ENCODE measurements at regions not wholly inside any gene's neighbourhood (a gene's known extent, or its start where the extent isn't known, plus 50 kb on each side); places are given as distances from the start of the nearest gene placed in this dataset.

DNA sequence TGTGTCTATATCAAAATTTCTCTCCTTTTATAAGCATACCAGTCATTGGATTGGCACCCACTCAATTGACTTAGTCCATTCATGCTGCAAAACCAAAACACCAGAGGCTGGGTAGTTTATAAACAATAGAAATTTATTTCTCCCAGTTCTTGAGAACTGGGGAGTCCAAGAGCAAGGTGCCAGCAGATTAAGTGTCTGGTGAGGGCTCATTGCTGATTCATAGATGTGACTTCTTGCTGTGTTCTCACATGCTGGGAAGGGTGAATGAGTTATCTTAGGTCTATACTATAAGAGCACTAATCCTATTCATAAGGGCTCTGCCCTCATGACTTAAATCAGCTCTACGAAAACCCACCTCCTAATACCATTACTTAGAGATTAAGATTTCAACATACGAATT is 501.4 kb downstream of the EPM2A start:
- Histone ChIP-seq H3K56ac (ENCODE audit: insufficient read length, low read depth, low read length) (no peak overlapping the region), H2BK12ac (ENCODE audit: insufficient read length, low read depth, low read length) (no peak overlapping the region), H3K4me2 (ENCODE audit: insufficient read depth, insufficient read length, low read length) (no peak overlapping the region), H4K8ac (replicated peaks; ENCODE audit: insufficient read length, low read depth, low read length) (no peak overlapping the region), H3K79me2 (ENCODE audit: insufficient read depth, low read length) (no peaks in the 10 kb centered on the region), H2BK15ac (ENCODE audit: low read depth, low read length) (no peak overlapping the region), H3K79me1 (ENCODE audit: insufficient read depth, low read depth, low read length, poor library complexity, severe bottlenecking) (no peaks in the 10 kb centered on the region), H3K27me3 (ENCODE audit: insufficient read depth, low read length) (no peaks in the 10 kb centered on the region), H2AK5ac (ENCODE audit: insufficient read length, low read length) (no peak overlapping the region), H3K18ac (ENCODE audit: insufficient read length, low read depth, low read length) (no peak overlapping the region), H2BK20ac (ENCODE audit: low read depth, low read length, poor library complexity, severe bottlenecking) (no peak overlapping the region), H3K4me1 (ENCODE audit: insufficient read depth, low read length) (no peaks in the 10 kb centered on the region), H4K5ac (ENCODE audit: insufficient read length, low read depth, low read length) (no peak overlapping the region), H3K4ac (ENCODE audit: low read depth, low read length) (no peak overlapping the region), H3T11ph (ENCODE audit: low read length) (no peak overlapping the region), H3K9ac (ENCODE audit: extremely low read depth, insufficient read length, low read length) (no peak overlapping the region), H2AFZ (ENCODE audit: low read length) (no peak overlapping the region), H2BK5ac (ENCODE audit: insufficient read length, low read length) (no peak overlapping the region), H4K20me1 (ENCODE audit: control insufficient read depth, insufficient read depth, insufficient read length) (no peaks in the 10 kb centered on the region), H3K14ac (ENCODE audit: insufficient read depth, low read length) (no peak overlapping the region), H3K23me2 (ENCODE audit: insufficient read length, low read depth, low read length, poor library complexity, severe bottlenecking) (no peaks in the 10 kb centered on the region), H4K91ac (ENCODE audit: insufficient read length, low read depth, low read length) (no peak overlapping the region), H3K9me3 (ENCODE audit: control insufficient read depth, low read depth, low read length) (no peaks in the 10 kb centered on the region), H2BK120ac (ENCODE audit: low read depth, low read length, poor library complexity, severe bottlenecking) (no peak overlapping the region), H3K23ac (ENCODE audit: insufficient read length, low read depth, low read length) (no peak overlapping the region), H3K27ac (ENCODE audit: insufficient read length, low read depth, low read length) (no peak overlapping the region)
- Mint-ChIP-seq H3K4me1 (peaks cover 11 to 13% of the 10 kb centered on the region in 2 experiments), H3K4me3 (no peak overlapping the region), H3K27me3 (ENCODE audit: low read depth) (no peaks in the 10 kb centered on the region), H3K27ac (no peak overlapping the region), H3K36me3 (ENCODE audit: insufficient read depth in 1 of 3, low read depth in 3 of 3) (peaks cover 3 to 26% (median 6%) of the 10 kb centered on the region in 3 experiments; a peak in 5 of 7 replicates), H3K9me3 (peaks cover 4 to 14% of the 10 kb centered on the region in 2 experiments)
- no CpG with 5 or more reads among the region's 2 CpGs for WGBS (ENCODE audit: extremely low coverage, insufficient read length, low lambda C conversion rate)
- no peak for DNase-seq
- TF ChIP-seq, protein P1, sequence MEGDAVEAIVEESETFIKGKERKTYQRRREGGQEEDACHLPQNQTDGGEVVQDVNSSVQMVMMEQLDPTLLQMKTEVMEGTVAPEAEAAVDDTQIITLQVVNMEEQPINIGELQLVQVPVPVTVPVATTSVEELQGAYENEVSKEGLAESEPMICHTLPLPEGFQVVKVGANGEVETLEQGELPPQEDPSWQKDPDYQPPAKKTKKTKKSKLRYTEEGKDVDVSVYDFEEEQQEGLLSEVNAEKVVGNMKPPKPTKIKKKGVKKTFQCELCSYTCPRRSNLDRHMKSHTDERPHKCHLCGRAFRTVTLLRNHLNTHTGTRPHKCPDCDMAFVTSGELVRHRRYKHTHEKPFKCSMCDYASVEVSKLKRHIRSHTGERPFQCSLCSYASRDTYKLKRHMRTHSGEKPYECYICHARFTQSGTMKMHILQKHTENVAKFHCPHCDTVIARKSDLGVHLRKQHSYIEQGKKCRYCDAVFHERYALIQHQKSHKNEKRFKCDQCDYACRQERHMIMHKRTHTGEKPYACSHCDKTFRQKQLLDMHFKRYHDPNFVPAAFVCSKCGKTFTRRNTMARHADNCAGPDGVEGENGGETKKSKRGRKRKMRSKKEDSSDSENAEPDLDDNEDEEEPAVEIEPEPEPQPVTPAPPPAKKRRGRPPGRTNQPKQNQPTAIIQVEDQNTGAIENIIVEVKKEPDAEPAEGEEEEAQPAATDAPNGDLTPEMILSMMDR (conservative IDR thresholded peaks at IDR 0.05) = no peak

All from H9 (cell line).